ENCODE measurements at regions not wholly inside any gene's neighbourhood (a gene's known extent, or its start where the extent isn't known, plus 50 kb on each side); places are given as distances from the start of the nearest gene placed in this dataset.

DNA sequence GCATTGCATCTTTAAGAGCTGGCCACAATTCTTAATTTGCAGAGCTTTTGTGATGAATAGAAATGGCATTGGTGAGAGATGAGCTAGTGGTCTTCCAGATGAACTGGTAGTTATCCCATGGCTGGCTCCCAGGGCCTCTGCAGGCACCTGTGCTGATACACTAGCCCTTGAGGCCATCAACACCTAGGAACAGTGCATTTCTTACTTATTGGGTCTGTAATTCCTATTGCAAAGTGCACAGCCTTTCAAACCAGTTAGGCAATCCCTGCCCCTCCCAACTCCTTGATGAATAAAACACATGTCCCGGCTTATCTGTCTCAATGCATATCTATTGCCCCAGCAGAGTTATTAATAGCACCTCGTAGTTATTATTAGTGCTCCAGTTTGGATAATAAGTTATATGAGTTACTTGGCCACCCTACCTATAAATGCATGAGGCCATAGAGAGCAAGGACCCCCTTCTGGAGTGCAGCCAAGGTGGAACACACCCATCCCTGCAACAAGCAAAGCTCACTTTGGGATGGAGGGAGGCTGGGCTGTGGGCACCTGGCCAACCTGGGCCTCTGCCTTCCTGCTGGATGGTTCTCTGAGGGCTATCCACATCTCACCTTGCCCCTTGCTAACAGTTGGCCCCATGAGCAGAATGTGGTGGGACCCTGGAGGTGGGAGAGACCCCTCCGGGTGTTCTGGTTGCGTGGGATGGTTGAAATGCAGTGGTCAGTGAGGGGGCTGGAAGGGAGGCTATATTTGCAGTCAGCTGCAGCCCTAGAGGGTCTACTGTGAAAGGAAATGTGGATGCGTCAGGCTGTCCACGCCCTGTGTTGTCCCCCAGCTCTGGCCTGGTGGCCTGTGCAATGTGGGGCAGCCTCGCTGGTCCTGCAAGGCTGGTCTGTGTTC lies 455.9 kb upstream of the HS6ST1 start:
- intact Hi-C loops (cut with DNase I; ENCODE audit: low total_unique reads): no loop called here
- peak; percentile 9 for DNase-seq
- no peak for TF ChIP-seq POLR2A (IDR thresholded peaks at IDR 0.05)
- TF ChIP-seq, protein P1, sequence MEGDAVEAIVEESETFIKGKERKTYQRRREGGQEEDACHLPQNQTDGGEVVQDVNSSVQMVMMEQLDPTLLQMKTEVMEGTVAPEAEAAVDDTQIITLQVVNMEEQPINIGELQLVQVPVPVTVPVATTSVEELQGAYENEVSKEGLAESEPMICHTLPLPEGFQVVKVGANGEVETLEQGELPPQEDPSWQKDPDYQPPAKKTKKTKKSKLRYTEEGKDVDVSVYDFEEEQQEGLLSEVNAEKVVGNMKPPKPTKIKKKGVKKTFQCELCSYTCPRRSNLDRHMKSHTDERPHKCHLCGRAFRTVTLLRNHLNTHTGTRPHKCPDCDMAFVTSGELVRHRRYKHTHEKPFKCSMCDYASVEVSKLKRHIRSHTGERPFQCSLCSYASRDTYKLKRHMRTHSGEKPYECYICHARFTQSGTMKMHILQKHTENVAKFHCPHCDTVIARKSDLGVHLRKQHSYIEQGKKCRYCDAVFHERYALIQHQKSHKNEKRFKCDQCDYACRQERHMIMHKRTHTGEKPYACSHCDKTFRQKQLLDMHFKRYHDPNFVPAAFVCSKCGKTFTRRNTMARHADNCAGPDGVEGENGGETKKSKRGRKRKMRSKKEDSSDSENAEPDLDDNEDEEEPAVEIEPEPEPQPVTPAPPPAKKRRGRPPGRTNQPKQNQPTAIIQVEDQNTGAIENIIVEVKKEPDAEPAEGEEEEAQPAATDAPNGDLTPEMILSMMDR (IDR thresholded peaks at IDR 0.05): no peak
- H3K27ac ChIP-seq: no peak overlapping the region
- H3K27me3 ChIP-seq: no peaks in the 10 kb centered on the region
- H3K36me3 ChIP-seq (ENCODE audit: low read depth, missing control alignments): no peaks in the 10 kb centered on the region
- no peaks in the 10 kb centered on the region for H3K4me1 ChIP-seq
- no peak overlapping the region for H3K4me3 ChIP-seq
- whole genome bisulfite sequencing, 2 donors: 83 to 84% methylated on average over 6 to 7 of the region's 7 CpGs
- no peaks in the 10 kb centered on the region for H3K9me3 ChIP-seq

DNA sequence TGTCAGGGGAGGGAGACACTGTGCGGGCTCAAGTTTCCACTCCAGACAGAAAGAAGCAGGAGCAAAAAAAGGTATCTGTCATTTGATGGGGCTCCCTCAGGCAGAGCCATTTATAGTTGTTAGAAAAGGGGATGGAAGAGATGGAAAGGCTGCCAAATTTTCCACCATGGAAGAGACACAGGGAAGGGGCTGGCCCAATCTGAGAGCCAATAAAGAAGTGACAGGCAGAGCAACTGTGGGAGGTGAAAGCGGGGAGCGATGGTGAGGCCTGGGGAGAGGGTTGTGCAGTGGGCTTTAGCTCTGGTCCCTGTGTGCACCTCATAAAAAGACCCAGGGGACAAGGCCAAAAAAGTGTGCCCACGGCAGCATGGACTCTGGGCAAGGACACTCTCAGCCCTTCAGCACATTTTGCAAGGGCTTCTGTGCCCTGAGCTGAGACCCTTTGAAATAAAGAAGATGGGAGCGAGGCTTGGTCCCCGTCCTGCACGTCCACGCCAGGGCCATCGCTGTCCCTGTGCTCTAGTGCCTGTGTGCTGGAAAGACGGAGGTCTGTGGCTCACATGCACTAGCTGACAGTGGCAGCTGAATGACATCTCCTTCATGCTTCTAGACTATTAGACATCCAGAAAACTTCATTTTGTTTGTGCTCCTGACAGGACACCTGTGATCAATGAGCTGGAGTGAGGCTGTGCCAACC lies 456.7 kb upstream of the HS6ST1 start:
- Histone ChIP-seq H3K4me1 (no peaks in the 10 kb centered on the region), H3K4me3 (no peak overlapping the region), H3K36me3 (ENCODE audit: low read depth, missing control alignments) (no peaks in the 10 kb centered on the region), H3K27ac (no peak overlapping the region), H3K9me3 (no peaks in the 10 kb centered on the region), H3K27me3 (no peaks in the 10 kb centered on the region)
- DNase-seq: peak; percentile 3
- intact Hi-C loops (cut with DNase I; ENCODE audit: low total_unique reads): no loop called here
- TF ChIP-seq, protein P1 (IDR thresholded peaks at IDR 0.05): no peak
- TF ChIP-seq POLR2A (IDR thresholded peaks at IDR 0.05): no peak
- 91 to 93% methylated on average over 10 of the region's 10 CpGs for WGBS, 2 donors

- 89 to 90% methylated on average over 4 of the region's 4 CpGs for WGBS, 2 donors
- no peak for TF ChIP-seq POLR2A (IDR thresholded peaks at IDR 0.05)
- TF ChIP-seq, protein P1 (IDR thresholded peaks at IDR 0.05): no peak
- intact Hi-C loops (cut with DNase I; ENCODE audit: low total_unique reads): no loop called here
- Histone ChIP-seq H3K36me3 (ENCODE audit: low read depth, missing control alignments) (no peaks in the 10 kb centered on the region), H3K4me3 (no peak overlapping the region), H3K4me1 (no peaks in the 10 kb centered on the region), H3K27ac (no peak overlapping the region), H3K9me3 (no peaks in the 10 kb centered on the region), H3K27me3 (no peaks in the 10 kb centered on the region)
- peak; percentile 2 for DNase-seq
Observed at GRCh38 chr2:128775914-128776285, 457.2 kb upstream of the HS6ST1 start.

DNA sequence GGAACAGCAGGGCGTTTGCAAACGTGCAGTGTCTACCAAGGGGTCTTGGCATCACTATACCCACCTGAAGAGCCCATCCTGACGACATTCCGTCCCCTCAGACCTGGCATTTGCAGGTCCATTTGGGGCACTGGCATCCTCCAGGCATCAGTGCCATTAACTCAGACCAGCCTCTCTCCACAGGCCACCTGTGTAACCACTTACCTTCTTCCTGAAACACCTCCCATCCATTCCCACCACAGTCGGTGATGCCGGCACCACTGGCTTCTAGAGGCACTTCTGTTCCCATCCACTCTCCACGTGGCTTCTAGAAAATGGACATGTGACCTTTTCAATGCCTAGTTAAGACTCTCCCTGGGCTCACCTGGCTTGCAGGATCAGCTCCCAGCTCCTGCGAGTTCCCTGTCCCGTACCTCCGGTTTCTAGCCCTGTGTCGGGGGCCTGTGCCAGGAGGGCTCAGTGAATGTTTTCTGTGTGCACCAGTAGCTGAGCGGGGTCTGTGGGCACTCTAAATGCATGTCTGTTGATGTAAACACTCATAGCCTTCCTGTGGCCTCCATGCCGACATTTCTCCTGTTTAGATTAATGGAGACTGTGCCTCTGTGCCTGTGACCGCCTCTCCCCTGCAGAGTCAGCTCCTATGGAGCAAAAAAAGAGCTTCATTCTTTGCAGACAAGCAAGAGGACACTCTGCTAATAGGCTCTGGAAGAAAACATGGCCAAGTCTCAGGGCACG lies 458.0 kb upstream of the HS6ST1 start:
- WGBS, 2 donors: 89 to 90% methylated on average over 15 of the region's 15 CpGs
- intact Hi-C loops (cut with DNase I; ENCODE audit: low total_unique reads): no loop called here

More for the DNA sequence above, 458.0 kb upstream of the HS6ST1 start:
- no peak for TF ChIP-seq POLR2A (IDR thresholded peaks at IDR 0.05)
- TF ChIP-seq, protein P1 (IDR thresholded peaks at IDR 0.05): no peak
- Histone ChIP-seq H3K4me1 (no peaks in the 10 kb centered on the region), H3K27me3 (no peaks in the 10 kb centered on the region), H3K4me3 (no peak overlapping the region), H3K9me3 (no peaks in the 10 kb centered on the region), H3K36me3 (ENCODE audit: low read depth, missing control alignments) (no peaks in the 10 kb centered on the region), H3K27ac (no peak overlapping the region)
- peak; percentile 5 for DNase-seq

Data from testis (tissue), 2 donors.